Lower leg skin (tissue), 4 donors: ENCODE measurements at regions not wholly inside any gene's neighbourhood (a gene's known extent, or its start where the extent isn't known, plus 50 kb on each side); places are given as distances from the start of the nearest gene placed in this dataset.
A peak's percentile ranks its signal among the peaks of the same experiment; 100 is the strongest.

ENCODE experiments used
- DNase-seq, 2 donors: peaks; one replicate each; pipeline ENCODE4 v3.0.0-alpha.2; 2019; ENCODE audit warnings: low spot score in 2 of 2
- H3K4me3 ChIP-seq: fragments of 200-600 bp; sonication (generic); 2 replicates; pipeline ENCODE4 v1.5.1; 2017; ENCODE audit warnings: mild to moderate bottlenecking, low read depth; ENCODE audit not compliant: poor library complexity, severe bottlenecking
- POLR2A ChIP-seq, 2 donors: fragments of 450-650 bp; IDR thresholded peaks; one replicate each; pipeline ENCODE4 v1.6.1; 2016 to 2017; ENCODE audit warnings: antibody characterized with exemption in 2 of 2, mild to moderate bottlenecking in 1 of 2, moderate library complexity in 1 of 2
- WGBS, 2 donors: methylation state at CpG; one replicate each; pipeline ENCODE4 v1.1.5; 2018; 5-methylcytosine and 5-hydroxymethylcytosine counted together
- intact Hi-C: fragments of 100-400 bp; cut with DNase I; formaldehyde crosslinking; loops from one replicate; pipeline ENCODE4 v1.15.0; 2023; ENCODE audit warnings: low total_unique reads
- TF ChIP-seq, protein P1 (sequence below), 3 donors: fragments of 450-650 bp; IDR thresholded peaks; one replicate each; pipeline ENCODE4 v1.5.1; 2016; ENCODE audit warnings: antibody characterized with exemption in 3 of 3, mild to moderate bottlenecking in 3 of 3, moderate library complexity in 2 of 3

- TF ChIP-seq, protein P1, sequence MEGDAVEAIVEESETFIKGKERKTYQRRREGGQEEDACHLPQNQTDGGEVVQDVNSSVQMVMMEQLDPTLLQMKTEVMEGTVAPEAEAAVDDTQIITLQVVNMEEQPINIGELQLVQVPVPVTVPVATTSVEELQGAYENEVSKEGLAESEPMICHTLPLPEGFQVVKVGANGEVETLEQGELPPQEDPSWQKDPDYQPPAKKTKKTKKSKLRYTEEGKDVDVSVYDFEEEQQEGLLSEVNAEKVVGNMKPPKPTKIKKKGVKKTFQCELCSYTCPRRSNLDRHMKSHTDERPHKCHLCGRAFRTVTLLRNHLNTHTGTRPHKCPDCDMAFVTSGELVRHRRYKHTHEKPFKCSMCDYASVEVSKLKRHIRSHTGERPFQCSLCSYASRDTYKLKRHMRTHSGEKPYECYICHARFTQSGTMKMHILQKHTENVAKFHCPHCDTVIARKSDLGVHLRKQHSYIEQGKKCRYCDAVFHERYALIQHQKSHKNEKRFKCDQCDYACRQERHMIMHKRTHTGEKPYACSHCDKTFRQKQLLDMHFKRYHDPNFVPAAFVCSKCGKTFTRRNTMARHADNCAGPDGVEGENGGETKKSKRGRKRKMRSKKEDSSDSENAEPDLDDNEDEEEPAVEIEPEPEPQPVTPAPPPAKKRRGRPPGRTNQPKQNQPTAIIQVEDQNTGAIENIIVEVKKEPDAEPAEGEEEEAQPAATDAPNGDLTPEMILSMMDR (IDR thresholded peaks at IDR 0.05) = no peak
- TF ChIP-seq POLR2A (IDR thresholded peaks at IDR 0.05) = no peak
- H3K4me3 ChIP-seq = no peak overlapping the region
- DNase-seq = no peak
- WGBS, 2 donors = 79 to 91% methylated on average over 4 of the region's 4 CpGs
- intact Hi-C loops = no loop called here
Observed at GRCh38 chr15:69792823-69793222, 304.9 kb downstream of the TLE3 start.

DNA sequence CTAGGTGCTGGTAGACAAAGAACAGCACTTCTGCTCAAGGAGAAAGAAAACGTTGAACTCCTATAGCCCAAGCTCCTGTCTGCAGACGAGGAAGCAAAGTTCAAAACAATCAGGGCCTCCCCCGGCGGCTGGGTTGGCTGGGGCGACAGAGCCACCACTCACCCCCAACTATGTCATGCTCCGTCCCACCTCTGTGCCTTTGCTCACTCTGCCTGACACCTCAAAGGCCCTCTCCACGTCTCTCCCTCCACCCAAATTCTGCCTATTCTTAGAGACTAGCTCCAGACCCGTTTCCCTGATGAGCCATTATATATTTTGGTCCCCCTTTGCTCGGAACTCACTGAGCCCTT is 304.3 kb downstream of the TLE3 start:
- peak in 1 of 2 donors; percentile 78 for DNase-seq
- intact Hi-C loops = no loop called here
- 85 to 90% methylated on average over 9 of the region's 9 CpGs for WGBS, 2 donors
- H3K4me3 ChIP-seq = no peak overlapping the region
- TF ChIP-seq, protein P1 (IDR thresholded peaks at IDR 0.05) = no peak
- no peak for TF ChIP-seq POLR2A (IDR thresholded peaks at IDR 0.05)

- DNase-seq = peak in 1 of 2 donors; percentile 72
- intact Hi-C loops = no loop called here
- 75 to 76% methylated on average over 9 of the region's 9 CpGs for WGBS, 2 donors
- TF ChIP-seq, protein P1 (IDR thresholded peaks at IDR 0.05) = no peak
- no peak for TF ChIP-seq POLR2A (IDR thresholded peaks at IDR 0.05)
- no peak overlapping the region for H3K4me3 ChIP-seq
Observed at GRCh38 chr15:69793781-69794451, 303.8 kb downstream of the TLE3 start.

- 56 to 60% methylated on average over 11 of the region's 11 CpGs for WGBS, 2 donors
- TF ChIP-seq POLR2A (IDR thresholded peaks at IDR 0.05) = no peak
- TF ChIP-seq, protein P1 (IDR thresholded peaks at IDR 0.05) = no peak
- DNase-seq = peak; percentile 71 to 90
- H3K4me3 ChIP-seq = no peak overlapping the region
- intact Hi-C loops = no loop called here
Observed at GRCh38 chr15:69794645-69795469, 302.9 kb downstream of the TLE3 start.

GRCh38 chr15:69795601-69796000 is 302.1 kb downstream of the TLE3 start:
- DNase-seq = peak in 1 of 2 donors; percentile 66
- 72 to 80% methylated on average over 5 to 6 of the region's 6 CpGs for WGBS, 2 donors
- no peak overlapping the region for H3K4me3 ChIP-seq
- no peak for TF ChIP-seq POLR2A (IDR thresholded peaks at IDR 0.05)
- TF ChIP-seq, protein P1 (IDR thresholded peaks at IDR 0.05) = no peak
- intact Hi-C loops = no loop called here
